ENCODE measurements at regions not wholly inside any gene's neighbourhood (a gene's known extent, or its start where the extent isn't known, plus 50 kb on each side); places are given as distances from the start of the nearest gene placed in this dataset.

GRCh38 chrX:151323054-151323453 is 74.0 kb upstream of the VMA21 start:
- peak in 1 of 2 donors; percentile 20 for DNase-seq (ENCODE audit: low spot score in 2 of 2)
- intact Hi-C loops (cut with DNase I; ENCODE audit: low total_unique reads): no loop called here
- Histone ChIP-seq H3K4me1 (no peaks in the 10 kb centered on the region), H3K36me3 (no peaks in the 10 kb centered on the region), H3K9me3 (no peaks in the 10 kb centered on the region), H3K27ac (no peak overlapping the region), H3K27me3 (peaks cover 0 to 7% of the 10 kb centered on the region in 2 donors), H3K4me3 (no peak overlapping the region)
- no peak for TF ChIP-seq POLR2A (IDR thresholded peaks at IDR 0.05)
- no peak for TF ChIP-seq POLR2AphosphoS5 (IDR thresholded peaks at IDR 0.05)
- TF ChIP-seq, protein P1, sequence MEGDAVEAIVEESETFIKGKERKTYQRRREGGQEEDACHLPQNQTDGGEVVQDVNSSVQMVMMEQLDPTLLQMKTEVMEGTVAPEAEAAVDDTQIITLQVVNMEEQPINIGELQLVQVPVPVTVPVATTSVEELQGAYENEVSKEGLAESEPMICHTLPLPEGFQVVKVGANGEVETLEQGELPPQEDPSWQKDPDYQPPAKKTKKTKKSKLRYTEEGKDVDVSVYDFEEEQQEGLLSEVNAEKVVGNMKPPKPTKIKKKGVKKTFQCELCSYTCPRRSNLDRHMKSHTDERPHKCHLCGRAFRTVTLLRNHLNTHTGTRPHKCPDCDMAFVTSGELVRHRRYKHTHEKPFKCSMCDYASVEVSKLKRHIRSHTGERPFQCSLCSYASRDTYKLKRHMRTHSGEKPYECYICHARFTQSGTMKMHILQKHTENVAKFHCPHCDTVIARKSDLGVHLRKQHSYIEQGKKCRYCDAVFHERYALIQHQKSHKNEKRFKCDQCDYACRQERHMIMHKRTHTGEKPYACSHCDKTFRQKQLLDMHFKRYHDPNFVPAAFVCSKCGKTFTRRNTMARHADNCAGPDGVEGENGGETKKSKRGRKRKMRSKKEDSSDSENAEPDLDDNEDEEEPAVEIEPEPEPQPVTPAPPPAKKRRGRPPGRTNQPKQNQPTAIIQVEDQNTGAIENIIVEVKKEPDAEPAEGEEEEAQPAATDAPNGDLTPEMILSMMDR (IDR thresholded peaks at IDR 0.05): no peak

- no peaks in the 10 kb centered on the region for H3K4me1 ChIP-seq
- H3K4me3 ChIP-seq: no peak overlapping the region
- intact Hi-C loops (cut with DNase I; ENCODE audit: low total_unique reads): no loop called here
- H3K27ac ChIP-seq: no peak overlapping the region
- TF ChIP-seq, protein P1 (IDR thresholded peaks at IDR 0.05): no peak
- TF ChIP-seq POLR2A (IDR thresholded peaks at IDR 0.05) (no peak), POLR2AphosphoS5 (IDR thresholded peaks at IDR 0.05) (no peak)
- no peak for DNase-seq (ENCODE audit: low spot score in 2 of 2)
- no peaks in the 10 kb centered on the region for H3K9me3 ChIP-seq
- no peaks in the 10 kb centered on the region for H3K27me3 ChIP-seq
- H3K36me3 ChIP-seq: no peaks in the 10 kb centered on the region
These were observed 60.2 kb upstream of the VMA21 start for GRCh38 chrX:151336809-151337208.

GRCh38 chrX:151346931-151347543 is 50.0 kb upstream of the VMA21 start:
- H3K9me3 ChIP-seq: no peaks in the 10 kb centered on the region
- peaks cover 0 to 14% of the 10 kb centered on the region in 2 donors for H3K27me3 ChIP-seq
- H3K4me3 ChIP-seq: no peak overlapping the region
- no peaks in the 10 kb centered on the region for H3K4me1 ChIP-seq
- DNase-seq (ENCODE audit: low spot score in 2 of 2): no peak
- intact Hi-C loops (cut with DNase I; ENCODE audit: low total_unique reads): no loop called here
- no peak for TF ChIP-seq POLR2A (IDR thresholded peaks at IDR 0.05)
- TF ChIP-seq, protein P1 (IDR thresholded peaks at IDR 0.05): no peak
- no peak for TF ChIP-seq POLR2AphosphoS5 (IDR thresholded peaks at IDR 0.05)
- no peak overlapping the region for H3K27ac ChIP-seq
- H3K36me3 ChIP-seq: no peaks in the 10 kb centered on the region
